Activated naive CD8-positive, alpha-beta T cell treated with anti-CD3 and anti-CD28 coated beads, Interleukin-2, amount 50 U/mL, for 16 hours (primary cell): ENCODE measurements at regions not wholly inside any gene's neighbourhood (a gene's known extent, or its start where the extent isn't known, plus 50 kb on each side); places are given as distances from the start of the nearest gene placed in this dataset.

Experiments used
- DNase-seq: peaks from one replicate; pipeline ENCODE4 v3.0.0-alpha.2; 2020; ENCODE audit warnings: low read depth, low spot score

DNA sequence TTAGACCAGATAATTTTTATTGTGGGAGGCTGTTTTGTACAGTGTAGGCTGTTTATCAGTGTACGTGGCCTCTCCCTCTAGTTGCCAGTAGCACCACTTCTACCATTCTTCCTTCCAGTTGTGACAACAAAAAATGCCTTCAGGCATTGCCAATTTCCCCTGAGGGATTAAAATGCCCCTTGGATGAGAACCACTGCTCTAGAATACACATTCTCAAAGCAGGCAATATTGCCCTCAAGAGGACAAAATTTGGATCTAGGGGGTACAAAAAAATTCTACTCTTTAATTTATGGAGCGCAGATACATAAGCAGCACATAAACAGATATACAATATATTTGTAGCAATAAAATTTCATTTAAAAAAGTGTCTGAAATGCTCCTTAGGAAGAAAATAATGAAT is 674.6 kb downstream of the PTPRC start:
- DNase-seq = no peak

DNA sequence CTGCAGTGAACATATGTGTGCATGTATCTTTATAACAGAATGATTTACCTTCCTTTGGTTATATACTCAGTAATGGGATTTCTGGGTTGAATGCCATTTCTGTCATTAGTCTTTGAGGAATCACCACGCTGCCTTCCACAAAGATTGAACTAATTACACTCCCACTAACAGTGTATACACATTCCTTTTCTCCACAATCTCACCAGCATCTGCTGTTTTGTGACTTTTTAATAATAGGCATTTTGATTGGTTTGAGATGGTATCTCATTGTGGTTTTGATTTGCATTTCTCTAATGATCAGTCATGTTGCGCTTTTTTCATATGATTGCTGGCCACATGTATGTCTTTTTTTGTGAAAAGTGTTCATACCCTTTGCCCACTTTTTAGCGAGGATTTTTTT is 680.5 kb downstream of the PTPRC start:
- DNase-seq = no peak

DNA sequence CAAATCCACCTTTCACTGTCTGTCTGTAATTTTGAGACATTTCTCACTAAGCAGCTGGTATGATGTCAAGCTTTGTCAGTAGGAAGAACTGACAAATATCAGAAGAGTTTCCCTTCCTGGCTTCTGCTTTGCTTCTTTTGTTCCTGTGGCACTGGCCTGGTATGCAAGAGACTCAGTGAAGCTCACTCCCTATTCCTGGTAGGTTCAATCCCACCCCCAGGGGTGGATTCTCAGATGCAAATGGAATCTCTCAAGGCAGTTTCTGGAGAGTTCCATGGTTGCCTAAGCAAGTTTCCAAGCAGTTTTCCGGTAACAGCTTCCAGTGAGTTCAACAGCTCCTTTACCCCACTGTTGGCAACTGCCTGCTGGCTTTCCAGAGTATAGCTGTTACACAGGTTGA is 683.4 kb downstream of the PTPRC start:
- DNase-seq = no peak

DNA sequence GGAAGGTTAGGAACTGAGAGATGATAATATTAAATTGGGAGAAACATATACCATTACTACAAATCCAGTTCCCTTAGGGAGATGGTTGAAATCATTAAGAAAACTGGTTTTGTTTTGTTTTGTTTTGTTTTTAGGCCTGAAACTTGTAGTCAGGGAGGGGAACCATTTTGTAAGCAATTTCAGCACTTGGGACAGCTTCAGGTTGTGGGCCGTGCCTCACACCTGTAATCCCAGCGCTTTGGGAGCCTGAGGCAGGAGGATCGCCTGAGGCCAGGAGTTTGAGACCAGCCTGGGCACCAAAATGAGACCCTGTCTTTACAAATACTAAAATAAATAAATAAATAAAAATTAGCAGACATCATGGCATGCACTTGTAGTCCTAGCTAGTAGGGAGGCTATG is 694.3 kb upstream of the NR5A2 start:
- DNase-seq = no peak

DNA sequence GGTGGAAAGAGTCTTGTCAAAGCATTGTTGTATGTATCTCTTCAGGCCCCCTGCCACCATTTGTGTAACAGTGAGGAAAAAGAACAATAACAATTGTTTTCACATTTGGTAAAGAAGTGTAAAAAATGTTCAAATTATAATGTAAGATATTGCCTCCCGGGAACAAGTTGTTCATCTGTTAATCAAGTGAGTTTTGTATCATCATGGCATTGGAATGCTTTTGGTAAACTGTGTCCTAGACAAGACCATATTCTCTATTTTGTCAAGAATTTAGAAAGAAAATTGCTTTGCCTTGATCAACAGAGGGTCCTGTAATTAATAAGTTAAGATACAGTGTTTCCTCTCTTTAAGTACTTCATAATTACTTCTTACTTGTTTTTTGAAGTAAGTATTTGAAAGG is 692.0 kb upstream of the NR5A2 start:
- DNase-seq = no peak

DNA sequence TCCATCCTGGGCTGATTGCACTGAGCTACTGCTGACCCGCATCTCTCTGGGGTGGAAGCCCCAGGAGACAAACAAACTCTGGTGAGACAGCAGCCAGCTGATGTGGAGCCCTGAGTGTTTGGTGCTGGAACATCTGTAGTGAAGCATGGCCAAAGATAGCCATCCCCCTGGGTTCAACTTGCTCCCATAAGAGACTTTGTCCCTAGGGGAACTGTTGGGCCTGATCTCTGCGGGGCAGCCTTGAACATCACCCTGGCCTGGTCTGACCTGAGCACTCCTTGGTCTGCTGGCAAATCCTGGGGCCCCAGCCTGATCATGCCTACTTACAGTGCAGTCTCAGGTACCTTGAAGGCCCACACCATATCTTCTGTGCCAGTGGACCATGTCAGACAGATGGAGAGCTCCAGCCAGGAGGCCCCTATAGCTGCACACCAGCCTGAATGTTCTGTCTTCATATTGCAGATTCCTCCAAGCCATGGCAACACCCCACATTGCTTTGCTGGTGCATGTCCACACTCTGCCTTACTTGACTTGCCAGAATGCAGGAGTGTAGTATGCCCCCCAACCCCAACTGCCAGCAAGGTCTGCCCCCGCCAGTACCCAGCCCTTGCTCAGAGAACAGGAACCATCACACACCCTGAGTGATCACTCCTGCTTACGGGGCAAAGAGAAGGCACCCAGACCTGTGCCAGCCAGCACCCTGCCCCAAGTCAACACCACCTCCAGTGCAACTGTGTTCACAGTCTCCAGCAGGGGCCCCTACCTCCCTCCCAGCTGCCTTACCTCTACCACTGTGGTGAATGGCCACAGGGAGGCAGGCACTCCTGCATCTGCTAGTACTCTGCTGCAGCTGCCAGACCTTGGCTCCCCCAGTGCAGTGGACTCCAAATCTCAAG is 690.5 kb upstream of the NR5A2 start:
- no peak for DNase-seq

DNA sequence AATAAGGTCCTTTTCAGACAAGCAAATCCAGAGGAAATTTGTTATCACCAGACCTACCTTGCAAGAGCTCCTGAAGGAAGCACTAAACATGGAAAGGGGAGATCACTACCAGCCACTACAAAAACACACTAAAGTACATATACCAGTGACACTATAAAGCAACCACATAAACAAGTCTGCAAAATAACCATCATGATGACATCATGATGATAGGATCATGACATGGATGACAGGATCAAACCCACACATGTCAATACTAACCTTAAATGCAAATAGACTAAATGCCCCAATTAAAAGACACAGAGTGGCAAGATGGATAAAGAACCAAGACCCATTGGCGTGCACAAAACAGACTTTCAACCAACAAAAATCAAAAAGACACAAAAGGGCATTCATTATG is 688.8 kb upstream of the NR5A2 start:
- no peak for DNase-seq

DNA sequence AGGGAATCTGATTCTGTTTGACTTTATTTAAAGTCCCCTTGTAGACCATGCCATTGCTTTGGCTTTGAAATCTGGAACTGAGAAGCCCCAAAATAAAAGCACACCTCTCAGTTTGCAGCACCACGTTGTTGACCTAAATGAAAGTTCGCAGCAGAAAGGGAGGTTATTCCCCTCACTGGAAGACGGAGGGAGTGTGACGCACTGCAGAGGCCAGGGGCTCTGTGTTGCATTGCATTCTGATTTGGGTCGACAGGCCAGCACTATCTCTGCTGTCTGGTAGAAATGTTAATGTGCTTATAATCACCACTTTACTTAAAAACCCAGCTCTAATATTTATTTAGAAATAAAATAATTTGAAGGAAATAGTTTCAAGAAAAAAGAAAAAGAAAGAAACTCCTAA is 675.2 kb upstream of the NR5A2 start:
- DNase-seq = no peak

DNA sequence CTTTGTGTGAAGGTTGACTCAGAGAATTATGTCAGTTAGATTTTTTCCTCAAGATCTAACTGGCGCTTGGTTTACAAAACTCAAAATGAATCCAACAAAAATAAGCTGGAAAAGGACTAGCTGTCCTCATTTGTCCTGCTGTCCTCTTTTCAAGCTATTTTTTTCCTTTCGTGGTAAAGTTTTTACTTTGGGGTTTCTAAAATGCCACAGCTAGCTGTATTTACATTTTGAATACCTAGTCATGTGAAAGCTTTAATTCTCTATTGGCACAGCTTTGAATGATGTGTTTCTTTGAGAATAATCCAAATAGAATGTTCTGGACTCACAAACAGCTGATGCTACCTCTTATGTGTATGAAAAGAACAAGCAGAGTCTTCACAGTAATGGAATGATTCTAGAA is 673.6 kb upstream of the NR5A2 start:
- no peak for DNase-seq

DNA sequence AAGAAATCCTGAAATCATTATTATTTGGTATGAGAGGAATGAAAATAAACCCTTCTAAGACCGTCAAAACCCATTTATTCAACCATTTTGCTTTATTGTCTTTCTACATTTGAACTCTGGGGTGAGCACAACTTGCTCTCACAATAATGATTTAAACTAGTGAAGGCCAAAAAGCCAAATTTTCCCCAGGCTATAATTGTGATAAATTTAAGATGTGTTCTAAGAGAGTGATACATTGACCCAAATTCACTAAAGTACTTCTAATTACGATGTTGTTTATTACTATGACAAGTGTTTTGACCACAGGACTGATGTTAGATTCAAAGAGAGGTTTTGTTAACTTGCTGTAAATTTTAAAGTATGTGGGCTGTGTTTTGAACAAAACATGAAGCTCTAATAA is 670.9 kb upstream of the NR5A2 start:
- DNase-seq = no peak

DNA sequence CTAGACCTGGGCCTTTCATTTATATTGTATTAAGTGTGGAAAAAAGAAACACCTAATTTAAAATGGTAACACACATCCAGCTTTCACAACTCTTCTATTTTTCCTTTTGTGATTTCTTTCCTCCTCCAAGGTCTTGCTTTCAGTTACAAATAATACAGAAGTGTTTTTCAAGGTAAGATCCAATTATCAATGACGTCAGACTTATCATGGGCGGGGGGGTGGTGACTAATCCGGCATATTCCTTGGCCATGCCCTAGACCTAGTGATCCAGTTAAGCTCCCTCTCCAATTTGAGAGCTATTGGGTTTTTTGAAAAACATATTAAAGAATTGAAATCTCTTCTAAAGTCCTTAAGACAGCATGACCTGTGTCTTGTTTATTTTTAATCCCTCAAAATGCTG is 669.9 kb upstream of the NR5A2 start:
- no peak for DNase-seq

DNA sequence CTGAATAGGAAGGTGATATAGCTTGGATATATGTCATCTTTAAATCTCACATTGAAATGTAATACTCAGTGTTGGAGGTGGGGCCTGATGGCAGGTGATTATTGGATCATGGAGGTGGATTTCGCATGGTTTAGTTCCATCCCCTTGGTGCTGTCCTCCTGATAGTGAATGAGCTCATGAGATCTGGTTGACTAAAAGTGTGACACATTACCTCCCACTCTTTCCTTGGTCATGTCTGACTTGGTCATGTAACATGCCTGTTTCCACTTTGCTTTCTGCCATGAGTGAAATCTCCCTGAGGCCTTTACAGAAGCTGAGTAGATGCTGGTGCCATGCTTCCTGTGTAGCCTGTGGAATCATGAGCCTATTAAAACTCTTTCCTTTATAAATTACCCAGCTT is 664.5 kb upstream of the NR5A2 start:
- DNase-seq = no peak

DNA sequence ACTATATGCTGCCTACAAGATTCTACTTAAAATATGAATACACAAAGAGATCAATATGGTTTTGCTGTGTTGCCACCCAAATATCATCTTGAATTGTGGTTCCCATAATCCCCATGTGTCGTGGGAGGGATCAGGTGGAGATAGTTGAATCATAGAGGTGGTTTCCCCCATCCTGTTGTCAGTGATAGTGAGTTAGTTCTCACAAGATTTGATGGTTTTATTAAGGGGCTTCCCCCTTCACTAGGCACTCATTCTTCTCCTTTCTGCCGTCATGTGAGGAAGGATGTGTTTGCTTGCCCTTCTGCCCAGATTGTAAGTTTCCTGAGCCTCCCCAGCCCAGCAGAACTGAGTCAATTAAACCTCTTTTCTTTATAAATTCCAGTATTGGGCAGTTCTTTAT is 654.4 kb upstream of the NR5A2 start:
- DNase-seq = no peak

DNA sequence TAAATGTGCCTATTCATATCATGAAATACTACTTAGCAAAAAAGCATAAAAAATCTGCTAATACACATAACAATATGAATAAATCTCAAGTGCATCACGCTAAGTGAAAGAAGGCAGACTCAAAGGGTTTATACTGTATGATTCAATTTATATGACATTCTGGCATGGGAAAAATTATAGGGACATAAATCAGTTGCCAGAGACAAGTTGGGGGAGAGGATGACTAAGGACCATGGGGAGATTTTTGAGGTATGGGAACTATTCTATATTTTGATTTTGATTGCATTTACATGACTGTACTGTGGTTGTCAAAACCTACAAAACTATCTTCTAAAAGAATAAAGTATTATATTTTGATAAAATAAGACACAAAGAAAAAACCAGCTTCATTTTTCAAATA is 650.3 kb upstream of the NR5A2 start:
- no peak for DNase-seq

DNA sequence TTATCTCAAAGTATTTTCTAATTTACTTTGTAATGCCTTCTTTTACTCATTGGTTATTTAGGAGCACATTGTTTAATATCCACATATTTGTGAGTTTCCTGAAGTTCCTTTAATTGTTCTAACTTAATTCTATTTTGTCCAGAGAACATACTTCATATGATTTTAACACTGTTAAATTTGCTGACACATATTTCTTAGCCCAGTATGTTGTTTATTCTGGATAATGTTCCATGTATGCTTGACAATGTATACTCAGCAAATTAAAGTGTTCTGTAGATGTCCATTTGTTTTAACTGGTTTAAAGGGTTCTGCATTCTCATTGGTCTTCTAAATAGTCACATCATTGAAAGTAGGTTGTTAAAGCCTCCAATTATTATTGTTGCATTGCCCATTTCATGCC is 643.7 kb upstream of the NR5A2 start:
- no peak for DNase-seq

DNA sequence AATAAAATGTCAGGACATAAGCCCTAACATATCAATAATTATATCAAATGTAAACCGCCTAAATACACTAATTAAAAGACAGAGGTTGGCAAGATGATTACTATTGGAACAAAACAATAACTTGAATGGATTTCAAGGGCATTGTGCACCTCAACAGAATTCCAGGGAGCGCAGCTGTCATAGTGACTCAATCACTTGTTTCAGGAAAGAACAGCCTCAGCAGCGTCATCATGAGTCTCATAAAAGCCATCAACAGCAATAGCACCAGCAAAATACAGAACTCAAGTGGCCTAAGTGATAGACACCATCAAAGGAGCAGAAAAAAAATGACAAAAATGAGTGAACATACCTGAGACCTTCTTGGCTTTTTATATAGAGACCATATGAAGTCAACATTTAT is 632.7 kb upstream of the NR5A2 start:
- DNase-seq = no peak

DNA sequence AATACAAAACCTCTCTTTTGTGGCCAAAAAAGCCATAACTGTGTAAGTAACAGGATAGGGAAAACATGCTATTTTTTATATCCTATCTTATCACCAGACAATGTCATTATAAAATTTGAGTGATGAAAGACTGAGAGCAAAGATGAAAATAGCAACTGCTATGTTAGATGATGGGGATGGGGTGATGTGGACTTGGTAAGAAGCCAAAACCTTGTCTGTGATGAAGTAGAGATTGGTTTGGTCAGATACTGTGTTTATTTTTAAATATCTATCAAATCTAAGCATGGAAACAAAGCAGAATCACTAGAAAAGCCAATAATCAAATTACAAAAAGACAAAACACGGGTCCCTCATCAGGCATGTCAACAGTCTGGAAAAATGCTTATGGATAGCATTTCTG is 631.1 kb upstream of the NR5A2 start:
- DNase-seq = no peak

DNA sequence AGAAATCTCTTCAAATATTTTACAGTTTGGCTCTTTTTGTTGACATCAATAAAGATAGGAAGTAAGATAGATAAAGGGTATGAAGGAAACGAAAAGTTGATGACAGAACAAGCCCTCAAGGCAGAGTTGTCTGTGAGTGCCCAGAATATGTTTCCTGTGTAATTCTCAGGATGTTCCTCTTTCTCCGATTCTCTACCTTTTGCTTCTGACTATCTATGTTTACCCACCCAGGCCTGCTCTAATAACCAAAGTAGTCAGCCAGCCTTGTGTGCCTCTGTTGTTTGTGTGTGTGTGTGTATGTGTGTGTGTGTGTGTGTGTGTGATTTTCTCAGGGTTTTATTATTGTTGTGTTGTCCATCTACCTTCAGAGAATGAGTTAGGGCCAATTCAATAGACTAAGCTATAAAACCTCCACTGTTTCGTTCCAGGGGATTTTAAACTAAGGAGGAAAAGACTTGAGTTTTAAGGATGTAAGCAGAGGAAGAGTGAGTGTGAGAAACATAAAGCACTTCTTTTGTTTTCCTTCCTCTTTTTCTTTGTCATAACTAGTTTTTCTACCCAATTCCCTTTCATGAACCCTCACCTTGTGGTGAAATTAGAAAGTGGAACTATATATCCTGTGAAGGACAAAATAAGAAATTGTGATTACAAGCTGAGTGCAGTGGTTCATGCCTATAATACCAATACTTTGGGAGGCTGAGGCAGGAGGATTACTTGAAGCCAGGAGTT is 627.4 kb upstream of the NR5A2 start:
- no peak for DNase-seq

DNA sequence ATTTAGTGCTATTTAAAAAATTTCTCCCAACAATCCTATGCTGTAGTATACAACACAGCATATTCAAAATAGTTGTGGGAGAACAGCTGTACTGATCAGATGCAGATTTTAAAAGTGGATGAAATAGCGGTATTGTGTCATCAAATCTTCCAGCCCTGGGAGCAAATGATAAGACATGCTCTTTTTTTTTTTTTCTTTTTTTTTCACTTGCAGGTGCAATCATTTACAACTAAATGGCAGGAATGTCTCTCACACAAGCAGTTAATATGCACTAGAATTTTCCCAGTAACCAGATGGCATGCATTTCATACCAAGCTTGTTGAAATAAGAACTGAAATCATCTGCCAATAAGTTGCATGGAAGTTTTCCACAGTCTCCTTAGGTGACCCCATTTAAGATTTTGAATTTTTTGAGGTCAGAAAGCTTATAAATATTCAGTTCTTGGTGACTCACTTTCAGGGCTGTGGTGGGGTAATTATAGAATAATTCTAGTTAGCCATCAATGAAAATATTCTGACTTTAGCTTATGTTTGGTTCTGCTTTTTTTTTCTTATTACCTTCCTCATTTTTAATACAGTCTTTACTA is 623.9 kb upstream of the NR5A2 start:
- no peak for DNase-seq

DNA sequence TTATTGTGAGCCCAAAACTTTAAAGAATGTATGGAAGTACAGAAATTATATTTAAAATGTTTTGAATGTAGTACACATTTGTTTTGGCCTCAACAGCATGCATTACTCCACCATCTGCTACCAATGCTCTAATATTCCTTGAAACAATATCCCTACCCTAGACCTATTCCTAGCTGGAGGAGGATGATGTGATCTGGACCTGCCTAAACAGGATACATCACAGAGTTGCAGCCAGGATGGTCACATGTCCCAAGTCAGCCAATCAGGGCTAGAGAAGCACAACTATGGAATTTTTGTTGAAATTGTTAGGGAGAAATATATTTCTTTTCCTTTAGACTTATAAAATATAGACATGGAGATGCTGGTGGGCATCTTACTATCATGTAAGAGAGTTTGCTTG is 623.3 kb upstream of the NR5A2 start:
- no peak for DNase-seq

DNA sequence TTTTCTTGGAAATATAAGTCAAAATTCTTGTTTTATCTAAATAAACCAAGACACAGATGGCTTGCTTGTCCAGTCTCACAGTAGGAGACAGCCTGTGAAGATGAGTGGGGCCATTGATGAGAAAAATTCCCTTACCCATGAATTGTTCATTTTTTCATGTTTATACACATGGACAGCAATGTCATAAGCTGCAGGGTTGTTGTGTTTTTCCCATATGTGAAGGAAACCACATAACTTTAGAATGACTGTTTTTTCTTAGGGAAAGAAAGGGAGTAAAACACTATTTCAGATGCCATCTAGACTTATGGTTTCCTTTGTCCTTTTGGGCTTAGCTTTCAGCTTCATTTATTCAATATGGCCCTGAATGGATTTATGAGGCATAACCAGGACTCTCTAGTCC is 622.5 kb upstream of the NR5A2 start:
- no peak for DNase-seq

DNA sequence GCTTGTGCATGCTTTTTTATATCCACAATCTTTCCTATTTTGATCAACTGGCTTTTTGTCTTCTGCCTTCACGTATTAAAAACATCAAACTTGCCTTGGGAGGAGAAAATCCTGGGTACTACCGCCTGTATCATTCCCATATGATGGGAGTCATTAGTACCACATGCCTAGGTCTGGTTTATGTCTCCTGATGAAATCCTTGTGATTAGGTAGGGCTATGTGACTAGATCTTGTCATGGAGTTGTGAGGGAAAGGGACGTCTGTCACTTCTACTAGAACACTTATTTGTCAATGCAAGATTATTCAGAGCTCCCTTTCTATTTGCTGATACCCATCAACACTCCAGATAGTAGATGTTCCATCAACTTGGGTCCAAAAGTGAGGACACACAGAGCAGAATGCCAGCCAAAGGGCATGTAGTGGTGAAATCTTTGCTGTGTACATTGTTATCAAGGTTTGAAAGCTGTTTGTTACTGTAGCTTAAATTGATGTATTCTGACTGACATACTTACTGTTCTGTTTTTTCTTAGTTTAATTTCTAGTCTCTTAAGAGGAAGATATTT is 621.8 kb upstream of the NR5A2 start:
- DNase-seq = no peak

DNA sequence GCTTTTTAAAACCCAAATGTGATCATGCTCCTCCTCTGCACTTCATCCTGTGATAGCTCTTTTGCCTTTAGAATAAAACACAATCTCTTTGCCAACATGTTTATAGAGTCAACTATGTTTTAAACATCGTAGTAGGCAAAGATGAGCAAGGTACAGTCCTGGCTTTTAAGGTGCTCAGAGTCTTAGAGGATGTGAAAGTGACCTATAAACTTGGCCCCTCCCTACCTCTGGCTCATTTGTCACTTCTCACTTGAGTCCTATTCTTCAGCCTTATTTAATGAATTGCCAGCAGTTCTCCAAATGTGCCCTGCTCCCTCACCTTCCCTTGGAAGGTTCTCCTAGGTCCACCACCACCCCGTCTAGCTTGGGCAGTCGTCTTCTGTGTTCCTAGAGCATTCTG is 617.0 kb upstream of the NR5A2 start:
- DNase-seq = no peak
